ENCODE measurements at regions not wholly inside any gene's neighbourhood (a gene's known extent, or its start where the extent isn't known, plus 50 kb on each side); places are given as distances from the start of the nearest gene placed in this dataset.

DNA sequence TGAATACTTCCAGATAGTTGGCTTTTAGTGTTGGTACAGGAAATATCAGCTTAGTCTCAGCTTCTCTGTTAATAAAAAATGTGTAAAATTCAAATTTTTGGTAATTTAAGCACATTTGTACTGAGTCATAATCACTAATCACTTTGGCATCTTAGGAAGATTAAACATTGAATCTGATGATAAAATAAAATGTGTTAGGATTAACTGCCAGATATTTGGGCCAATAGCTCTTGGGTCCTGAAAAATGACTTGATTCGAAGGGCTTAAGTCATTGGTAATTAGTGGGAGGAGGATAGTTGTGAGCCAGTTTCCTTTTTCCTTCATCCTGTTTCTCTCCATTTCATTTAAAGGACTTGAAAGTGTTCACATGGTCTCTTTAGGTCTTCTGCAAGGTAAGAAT is 426.1 kb downstream of the RFPL4B start (continued):
- no peak for TF ChIP-seq TAF1 (conservative IDR thresholded peaks at IDR 0.05)

DNA sequence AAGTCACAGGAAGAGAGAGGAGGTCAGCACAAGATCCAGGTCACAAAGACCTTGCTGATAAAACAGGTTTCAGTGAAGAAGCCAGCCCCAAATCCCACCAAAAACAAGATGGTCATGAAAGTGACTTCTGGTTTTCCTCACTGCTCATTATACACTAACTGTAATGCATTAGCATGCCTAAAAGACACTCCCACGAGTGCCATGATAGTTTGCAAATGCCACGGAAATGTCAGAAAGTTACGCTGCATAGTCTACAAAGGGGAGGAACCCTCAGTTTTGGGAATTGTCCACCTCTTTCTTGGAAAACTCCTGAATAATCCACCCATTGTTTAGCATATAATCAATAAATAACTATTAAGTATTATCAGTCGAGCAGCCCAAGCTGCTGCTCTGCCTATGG is 427.2 kb downstream of the RFPL4B start:
- Histone ChIP-seq H3K36me3 (ENCODE audit: control insufficient read depth in 4 of 4, insufficient read depth in 3 of 4, low read depth in 1 of 4, low read length in 3 of 4) (no peaks in the 10 kb centered on the region), H3K9me3 (ENCODE audit: control insufficient read depth in 4 of 4, low read length in 3 of 4) (no peaks in the 10 kb centered on the region), H3K4me1 (ENCODE audit: control insufficient read depth in 4 of 4, insufficient read depth in 4 of 4, low read length in 3 of 4) (no peaks in the 10 kb centered on the region), H3K27ac (ENCODE audit: low read depth in 1 of 2, low read length in 2 of 2) (no peak overlapping the region), H3K27me3 (ENCODE audit: control insufficient read depth in 4 of 4, insufficient read depth in 4 of 4, low read length in 3 of 4) (peaks cover 0 to 6% (median 0%) of the 10 kb centered on the region in 4 donors), H3K9ac (ENCODE audit: low read depth in 1 of 2, low read length in 2 of 2) (no peak overlapping the region), H3K4me3 (ENCODE audit: low read depth in 1 of 3, low read length in 3 of 3) (no peak overlapping the region)
- 77% methylated on average over 4 of the region's 4 CpGs for WGBS
- TF ChIP-seq HNF4A (conservative IDR thresholded peaks at IDR 0.05) (no peak), SP1 (IDR thresholded peaks at IDR 0.05) (no peak), EGR1 (IDR thresholded peaks at IDR 0.05; ENCODE audit: low read depth in 2 of 2) (no peak), RXRA (IDR thresholded peaks at IDR 0.05) (no peak), TAF1 (conservative IDR thresholded peaks at IDR 0.05) (no peak), HNF4G (IDR thresholded peaks at IDR 0.05) (no peak), FOXA1 (IDR thresholded peaks at IDR 0.05) (no peak), GABPA (IDR thresholded peaks at IDR 0.05 in 1 of 2, conservative IDR thresholded peaks at IDR 0.05 in 1 of 2) (no peak), JUND (IDR thresholded peaks at IDR 0.05) (no peak), FOXA2 (IDR thresholded peaks at IDR 0.05) (no peak)
- TF ChIP-seq, protein P1, sequence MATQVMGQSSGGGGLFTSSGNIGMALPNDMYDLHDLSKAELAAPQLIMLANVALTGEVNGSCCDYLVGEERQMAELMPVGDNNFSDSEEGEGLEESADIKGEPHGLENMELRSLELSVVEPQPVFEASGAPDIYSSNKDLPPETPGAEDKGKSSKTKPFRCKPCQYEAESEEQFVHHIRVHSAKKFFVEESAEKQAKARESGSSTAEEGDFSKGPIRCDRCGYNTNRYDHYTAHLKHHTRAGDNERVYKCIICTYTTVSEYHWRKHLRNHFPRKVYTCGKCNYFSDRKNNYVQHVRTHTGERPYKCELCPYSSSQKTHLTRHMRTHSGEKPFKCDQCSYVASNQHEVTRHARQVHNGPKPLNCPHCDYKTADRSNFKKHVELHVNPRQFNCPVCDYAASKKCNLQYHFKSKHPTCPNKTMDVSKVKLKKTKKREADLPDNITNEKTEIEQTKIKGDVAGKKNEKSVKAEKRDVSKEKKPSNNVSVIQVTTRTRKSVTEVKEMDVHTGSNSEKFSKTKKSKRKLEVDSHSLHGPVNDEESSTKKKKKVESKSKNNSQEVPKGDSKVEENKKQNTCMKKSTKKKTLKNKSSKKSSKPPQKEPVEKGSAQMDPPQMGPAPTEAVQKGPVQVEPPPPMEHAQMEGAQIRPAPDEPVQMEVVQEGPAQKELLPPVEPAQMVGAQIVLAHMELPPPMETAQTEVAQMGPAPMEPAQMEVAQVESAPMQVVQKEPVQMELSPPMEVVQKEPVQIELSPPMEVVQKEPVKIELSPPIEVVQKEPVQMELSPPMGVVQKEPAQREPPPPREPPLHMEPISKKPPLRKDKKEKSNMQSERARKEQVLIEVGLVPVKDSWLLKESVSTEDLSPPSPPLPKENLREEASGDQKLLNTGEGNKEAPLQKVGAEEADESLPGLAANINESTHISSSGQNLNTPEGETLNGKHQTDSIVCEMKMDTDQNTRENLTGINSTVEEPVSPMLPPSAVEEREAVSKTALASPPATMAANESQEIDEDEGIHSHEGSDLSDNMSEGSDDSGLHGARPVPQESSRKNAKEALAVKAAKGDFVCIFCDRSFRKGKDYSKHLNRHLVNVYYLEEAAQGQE (IDR thresholded peaks at IDR 0.05), result no peak
- TF ChIP-seq, protein P2, sequence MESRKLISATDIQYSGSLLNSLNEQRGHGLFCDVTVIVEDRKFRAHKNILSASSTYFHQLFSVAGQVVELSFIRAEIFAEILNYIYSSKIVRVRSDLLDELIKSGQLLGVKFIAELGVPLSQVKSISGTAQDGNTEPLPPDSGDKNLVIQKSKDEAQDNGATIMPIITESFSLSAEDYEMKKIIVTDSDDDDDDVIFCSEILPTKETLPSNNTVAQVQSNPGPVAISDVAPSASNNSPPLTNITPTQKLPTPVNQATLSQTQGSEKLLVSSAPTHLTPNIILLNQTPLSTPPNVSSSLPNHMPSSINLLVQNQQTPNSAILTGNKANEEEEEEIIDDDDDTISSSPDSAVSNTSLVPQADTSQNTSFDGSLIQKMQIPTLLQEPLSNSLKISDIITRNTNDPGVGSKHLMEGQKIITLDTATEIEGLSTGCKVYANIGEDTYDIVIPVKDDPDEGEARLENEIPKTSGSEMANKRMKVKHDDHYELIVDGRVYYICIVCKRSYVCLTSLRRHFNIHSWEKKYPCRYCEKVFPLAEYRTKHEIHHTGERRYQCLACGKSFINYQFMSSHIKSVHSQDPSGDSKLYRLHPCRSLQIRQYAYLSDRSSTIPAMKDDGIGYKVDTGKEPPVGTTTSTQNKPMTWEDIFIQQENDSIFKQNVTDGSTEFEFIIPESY (IDR thresholded peaks at IDR 0.05), result no peak
- no peak for DNase-seq (ENCODE audit: low spot score)

DNA sequence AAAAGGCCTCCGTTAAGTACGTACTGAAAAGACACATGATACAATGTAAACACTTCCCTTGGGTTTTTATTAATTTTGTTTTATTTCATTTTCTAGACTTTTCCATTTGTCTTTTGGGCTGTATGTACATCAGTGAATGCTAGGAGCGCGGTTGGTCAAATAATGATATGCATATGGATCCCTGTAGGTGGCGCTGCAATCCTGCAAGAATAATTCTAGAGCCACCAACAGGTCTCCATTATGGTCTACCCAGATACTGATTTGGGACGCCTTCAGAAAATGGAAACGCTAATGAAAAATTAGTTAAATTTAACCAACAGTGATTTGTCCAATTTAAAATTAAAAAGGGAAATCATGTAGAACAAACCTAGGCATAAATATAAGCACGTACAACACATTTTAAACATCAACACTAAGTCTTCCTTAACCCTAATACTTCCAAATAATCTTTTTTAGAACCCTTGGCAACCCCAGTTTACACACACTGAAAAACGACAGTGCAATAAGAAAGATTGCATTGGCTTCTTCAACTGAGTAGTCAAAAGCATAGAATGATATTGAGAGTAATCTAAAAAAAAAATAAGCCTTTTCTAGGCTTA is 433.5 kb downstream of the RFPL4B start:
- H3K4me3 ChIP-seq (ENCODE audit: low read depth in 1 of 3, low read length in 3 of 3), result no peak overlapping the region
- H3K27me3 ChIP-seq (ENCODE audit: control insufficient read depth in 4 of 4, insufficient read depth in 4 of 4, low read length in 3 of 4), result peaks cover 0 to 3% (median 0%) of the 10 kb centered on the region in 4 donors
- peak; percentile 71 for DNase-seq (ENCODE audit: low spot score)
- no peak overlapping the region for H3K9ac ChIP-seq (ENCODE audit: low read depth in 1 of 2, low read length in 2 of 2)
- H3K4me1 ChIP-seq (ENCODE audit: control insufficient read depth in 4 of 4, insufficient read depth in 4 of 4, low read length in 3 of 4), result no peaks in the 10 kb centered on the region
- no peaks in the 10 kb centered on the region for H3K9me3 ChIP-seq (ENCODE audit: control insufficient read depth in 4 of 4, low read length in 3 of 4)
- 10% methylated on average over 9 of the region's 9 CpGs for WGBS
- TF ChIP-seq RAD21 (IDR thresholded peaks at IDR 0.05) (peak; percentile 88 to 91), YY1 (IDR thresholded peaks at IDR 0.05) (peak; percentile 37), FOXA1 (IDR thresholded peaks at IDR 0.05) (no peak)
- TF ChIP-seq, protein P3, sequence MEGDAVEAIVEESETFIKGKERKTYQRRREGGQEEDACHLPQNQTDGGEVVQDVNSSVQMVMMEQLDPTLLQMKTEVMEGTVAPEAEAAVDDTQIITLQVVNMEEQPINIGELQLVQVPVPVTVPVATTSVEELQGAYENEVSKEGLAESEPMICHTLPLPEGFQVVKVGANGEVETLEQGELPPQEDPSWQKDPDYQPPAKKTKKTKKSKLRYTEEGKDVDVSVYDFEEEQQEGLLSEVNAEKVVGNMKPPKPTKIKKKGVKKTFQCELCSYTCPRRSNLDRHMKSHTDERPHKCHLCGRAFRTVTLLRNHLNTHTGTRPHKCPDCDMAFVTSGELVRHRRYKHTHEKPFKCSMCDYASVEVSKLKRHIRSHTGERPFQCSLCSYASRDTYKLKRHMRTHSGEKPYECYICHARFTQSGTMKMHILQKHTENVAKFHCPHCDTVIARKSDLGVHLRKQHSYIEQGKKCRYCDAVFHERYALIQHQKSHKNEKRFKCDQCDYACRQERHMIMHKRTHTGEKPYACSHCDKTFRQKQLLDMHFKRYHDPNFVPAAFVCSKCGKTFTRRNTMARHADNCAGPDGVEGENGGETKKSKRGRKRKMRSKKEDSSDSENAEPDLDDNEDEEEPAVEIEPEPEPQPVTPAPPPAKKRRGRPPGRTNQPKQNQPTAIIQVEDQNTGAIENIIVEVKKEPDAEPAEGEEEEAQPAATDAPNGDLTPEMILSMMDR (IDR thresholded peaks at IDR 0.05; ENCODE audit: low read depth, low read length, missing input control), result peak; percentile 72
- no peak overlapping the region for H3K27ac ChIP-seq (ENCODE audit: low read depth in 1 of 2, low read length in 2 of 2)
- no peaks in the 10 kb centered on the region for H3K36me3 ChIP-seq (ENCODE audit: control insufficient read depth in 4 of 4, insufficient read depth in 3 of 4, low read depth in 1 of 4, low read length in 3 of 4)
